Ishikawa (cell line): ENCODE measurements at regions not wholly inside any gene's neighbourhood (a gene's known extent, or its start where the extent isn't known, plus 50 kb on each side); places are given as distances from the start of the nearest gene placed in this dataset.

ENCODE experiments used
- EGR1 ChIP-seq: IDR thresholded peaks from 2 replicates; pipeline ENCODE4 v1.6.1; 2012
- RAD21 ChIP-seq: IDR thresholded peaks from 2 replicates; pipeline ENCODE4 v1.6.1; 2012; ENCODE audit warnings: low read depth
- TCF12 ChIP-seq: IDR thresholded peaks from 2 replicates; pipeline ENCODE4 v1.6.1; 2012; ENCODE audit warnings: low read depth
- TF ChIP-seq, protein P1 (sequence below): IDR thresholded peaks from 2 replicates; pipeline ENCODE4 v1.6.1; 2012; ENCODE audit warnings: low read depth, mild to moderate bottlenecking

GRCh38 chr3:95731753-95732152, 1082.6 kb upstream of the EPHA6 start:
- TF ChIP-seq RAD21: no peak
- TF ChIP-seq TCF12: no peak
- TF ChIP-seq, protein P1, sequence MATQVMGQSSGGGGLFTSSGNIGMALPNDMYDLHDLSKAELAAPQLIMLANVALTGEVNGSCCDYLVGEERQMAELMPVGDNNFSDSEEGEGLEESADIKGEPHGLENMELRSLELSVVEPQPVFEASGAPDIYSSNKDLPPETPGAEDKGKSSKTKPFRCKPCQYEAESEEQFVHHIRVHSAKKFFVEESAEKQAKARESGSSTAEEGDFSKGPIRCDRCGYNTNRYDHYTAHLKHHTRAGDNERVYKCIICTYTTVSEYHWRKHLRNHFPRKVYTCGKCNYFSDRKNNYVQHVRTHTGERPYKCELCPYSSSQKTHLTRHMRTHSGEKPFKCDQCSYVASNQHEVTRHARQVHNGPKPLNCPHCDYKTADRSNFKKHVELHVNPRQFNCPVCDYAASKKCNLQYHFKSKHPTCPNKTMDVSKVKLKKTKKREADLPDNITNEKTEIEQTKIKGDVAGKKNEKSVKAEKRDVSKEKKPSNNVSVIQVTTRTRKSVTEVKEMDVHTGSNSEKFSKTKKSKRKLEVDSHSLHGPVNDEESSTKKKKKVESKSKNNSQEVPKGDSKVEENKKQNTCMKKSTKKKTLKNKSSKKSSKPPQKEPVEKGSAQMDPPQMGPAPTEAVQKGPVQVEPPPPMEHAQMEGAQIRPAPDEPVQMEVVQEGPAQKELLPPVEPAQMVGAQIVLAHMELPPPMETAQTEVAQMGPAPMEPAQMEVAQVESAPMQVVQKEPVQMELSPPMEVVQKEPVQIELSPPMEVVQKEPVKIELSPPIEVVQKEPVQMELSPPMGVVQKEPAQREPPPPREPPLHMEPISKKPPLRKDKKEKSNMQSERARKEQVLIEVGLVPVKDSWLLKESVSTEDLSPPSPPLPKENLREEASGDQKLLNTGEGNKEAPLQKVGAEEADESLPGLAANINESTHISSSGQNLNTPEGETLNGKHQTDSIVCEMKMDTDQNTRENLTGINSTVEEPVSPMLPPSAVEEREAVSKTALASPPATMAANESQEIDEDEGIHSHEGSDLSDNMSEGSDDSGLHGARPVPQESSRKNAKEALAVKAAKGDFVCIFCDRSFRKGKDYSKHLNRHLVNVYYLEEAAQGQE: no peak
- no peak for TF ChIP-seq EGR1
